GM12878 (cell line): ENCODE measurements at regions not wholly inside any gene's neighbourhood (a gene's known extent, or its start where the extent isn't known, plus 50 kb on each side); places are given as distances from the start of the nearest gene placed in this dataset.

Experiments used
- ATAC-seq: fragments of 200-7000 bp; cut with Tn5 transposase; 3 replicates; pipeline ENCODE4 v1.9.1; 2020; ENCODE audit warnings: mild to moderate bottlenecking, moderate library complexity
- BruUV-seq: library from RNA; stranded (reverse); fragments of 400-500 nt; replicated peaks from 2 replicates; lab custom pipeline; 2021; lab: Mats Ljungman, UMichigan
- CTCF ChIA-PET: fragments of 300-600 bp; sonication (Branson Sonifier 250); formaldehyde crosslinking; extraction: SDS; loops from one replicate; lab custom pipeline; 2021; ENCODE audit warnings: inconsistent platforms; lab: Yijun Ruan, JAX
- POLR2A ChIA-PET: fragments of 350-600 bp; formaldehyde crosslinking; extraction: SDS; loops from one replicate; lab custom pipeline; 2021; ENCODE audit warnings: inconsistent platforms; lab: Charles Lee
- RAD21 ChIA-PET: fragments of 300-600 bp; sonication (Branson Sonifier 250); formaldehyde crosslinking; loops from one replicate; lab custom pipeline; 2023; ENCODE audit warnings: antibody characterized with exemption; ENCODE audit not compliant: unreplicated experiment; lab: Charles Lee
- SMC1A ChIA-PET: fragments of 300-600 bp; sonication (Branson Sonifier 250); formaldehyde crosslinking; loops from one replicate; lab custom pipeline; 2023; ENCODE audit not compliant: unreplicated experiment, uncharacterized antibody; lab: Charles Lee
- DNase-seq: peaks from one replicate; pipeline ENCODE4 v3.0.0-alpha.2; 2011; ENCODE audit warnings: low read depth, low spot score
- FAIRE-seq: peaks from 3 replicates; lab custom pipeline; 2011; peaks lifted over from hg19 to GRCh38; lab: Jason Lieb, UNC
- H2AFZ ChIP-seq: 2 replicates; pipeline ENCODE4 v1.6.0; 2011; ENCODE audit warnings: low read depth, low read length, control low read depth; ENCODE audit not compliant: control insufficient read depth
- H3K27ac ChIP-seq: 2 replicates; pipeline ENCODE4 v1.5.1; 2011; ENCODE audit warnings: control low read depth; ENCODE audit not compliant: control insufficient read depth, insufficient read depth
- H3K27me3 ChIP-seq, 2 experiments: replicated peaks in 1 of 2; 2 replicates each; pipeline versions ENCODE4 v1.6.0 to v1.6.1; 2011; ENCODE audit warnings: low read length in 1 of 2; ENCODE audit not compliant: control insufficient read depth in 2 of 2, insufficient read depth in 2 of 2
- H3K36me3 ChIP-seq, 2 experiments: 2 replicates each; pipeline ENCODE4 v1.5.1; 2011; ENCODE audit warnings: low read length in 1 of 2; ENCODE audit not compliant: control insufficient read depth in 2 of 2, insufficient read depth in 2 of 2
- H3K4me1 ChIP-seq: 2 replicates; pipeline ENCODE4 v1.6.1; 2011; ENCODE audit warnings: mild to moderate bottlenecking, low read length, moderate library complexity, mixed read lengths; ENCODE audit not compliant: control insufficient read depth, insufficient read depth
- H3K4me2 ChIP-seq: 2 replicates; pipeline ENCODE4 v1.6.0; 2011; ENCODE audit warnings: control low read depth; ENCODE audit not compliant: control insufficient read depth, insufficient read depth
- H3K4me3 ChIP-seq: fragments of 200-600 bp; sonication (generic); 2 replicates; pipeline ENCODE4 v1.5.1; 2016
- H3K79me2 ChIP-seq: 2 replicates; pipeline ENCODE4 v1.6.0; 2011; ENCODE audit warnings: low read length; ENCODE audit not compliant: control insufficient read depth, insufficient read depth
- H3K9ac ChIP-seq: 2 replicates; pipeline ENCODE4 v1.8.0; 2011; ENCODE audit warnings: low read length, control low read depth, mixed read lengths; ENCODE audit not compliant: control insufficient read depth, insufficient read depth
- H3K9me3 ChIP-seq: replicated peaks from 3 replicates; pipeline ENCODE4 v1.5.1; 2011; ENCODE audit warnings: mild to moderate bottlenecking, low read length; ENCODE audit not compliant: control insufficient read depth, insufficient read depth
- H4K20me1 ChIP-seq: 2 replicates; pipeline ENCODE4 v1.6.0; 2011; ENCODE audit not compliant: control insufficient read depth, insufficient read depth
- BCL11A ChIP-seq: IDR thresholded peaks from 2 replicates; pipeline ENCODE4 v1.6.1; 2011; ENCODE audit warnings: low read depth, low read length
- NFYA ChIP-seq: IDR thresholded peaks from 2 replicates; pipeline ENCODE4 v1.6.1; 2011; ENCODE audit warnings: low read depth, mild to moderate bottlenecking, low read length, improper control_type of control experiment, borderline replicate concordance
- NR2F1 ChIP-seq: fragments of 450-650 bp; conservative IDR thresholded peaks from 2 replicates; pipeline ENCODE4 v1.6.1; 2017; ENCODE audit warnings: mild to moderate bottlenecking
- POLR2A ChIP-seq: IDR thresholded peaks from 2 replicates; pipeline ENCODE4 v1.6.1; 2011; ENCODE audit warnings: low read depth, mild to moderate bottlenecking, low read length
- RAD51 ChIP-seq: fragments of 450-650 bp; IDR thresholded peaks from 2 replicates; pipeline ENCODE4 v1.6.1; 2016; ENCODE audit warnings: moderate library complexity, mild to moderate bottlenecking, inconsistent platforms
- SMAD1 ChIP-seq: fragments of 450-650 bp; IDR thresholded peaks from 2 replicates; pipeline ENCODE4 v1.6.1; 2018; ENCODE audit warnings: mild to moderate bottlenecking, low read depth; ENCODE audit not compliant: partially characterized antibody
- SMARCA5 ChIP-seq: fragments of 450-650 bp; IDR thresholded peaks from 2 replicates; pipeline ENCODE4 v1.6.1; 2017; ENCODE audit warnings: mild to moderate bottlenecking
- SMC3 ChIP-seq: IDR thresholded peaks from 2 replicates; pipeline ENCODE4 v1.6.1; 2011; ENCODE audit warnings: low read length, improper control_type of control experiment, borderline replicate concordance
- TARDBP ChIP-seq: IDR thresholded peaks from 2 replicates; pipeline ENCODE4 v1.6.1; 2016; ENCODE audit warnings: borderline replicate concordance
- TCF12 ChIP-seq: IDR thresholded peaks from 2 replicates; pipeline ENCODE4 v1.6.1; 2011; ENCODE audit warnings: low read depth, mild to moderate bottlenecking, low read length
- ZNF217 ChIP-seq: fragments of 450-650 bp; IDR thresholded peaks from 2 replicates; pipeline ENCODE4 v1.6.1; 2017; ENCODE audit warnings: antibody characterized with exemption, mild to moderate bottlenecking
- ZNF622 ChIP-seq: fragments of 450-650 bp; IDR thresholded peaks from 2 replicates; pipeline ENCODE4 v1.6.1; 2017; ENCODE audit warnings: mild to moderate bottlenecking, inconsistent platforms
- WGBS: methylation state at CpG from one replicate; pipeline ENCODE4 v1.1.6; 2016; ENCODE audit warnings: low lambda C conversion rate; ENCODE audit not compliant: insufficient replicate concordance, insufficient coverage; ENCODE audit errors: missing lambda C conversion rate; 5-methylcytosine and 5-hydroxymethylcytosine counted together
- in situ Hi-C: fragments of 300-500 bp; cut with MboI; formaldehyde crosslinking; loops from 9 replicates; pipeline ENCODE4 v1.14.3; 2018; ENCODE audit warnings: mixed read lengths
- intact Hi-C: fragments of 100-400 bp; cut with micrococcal nuclease; formaldehyde crosslinking; loops from one replicate; pipeline ENCODE4 v1.14.2; 2022; ENCODE audit not compliant: unreplicated experiment
- TF ChIP-seq, protein P1 (sequence below): IDR thresholded peaks from 2 replicates; pipeline ENCODE4 v1.6.1; 2011; ENCODE audit warnings: low read depth, mild to moderate bottlenecking, low read length, moderate library complexity, borderline replicate concordance; ENCODE audit errors: extremely low read depth
- TF ChIP-seq, protein P2 (sequence below): IDR thresholded peaks from 2 replicates; pipeline ENCODE4 v1.6.1; 2011; ENCODE audit warnings: low read depth, low read length, improper control_type of control experiment, borderline replicate concordance

DNA sequence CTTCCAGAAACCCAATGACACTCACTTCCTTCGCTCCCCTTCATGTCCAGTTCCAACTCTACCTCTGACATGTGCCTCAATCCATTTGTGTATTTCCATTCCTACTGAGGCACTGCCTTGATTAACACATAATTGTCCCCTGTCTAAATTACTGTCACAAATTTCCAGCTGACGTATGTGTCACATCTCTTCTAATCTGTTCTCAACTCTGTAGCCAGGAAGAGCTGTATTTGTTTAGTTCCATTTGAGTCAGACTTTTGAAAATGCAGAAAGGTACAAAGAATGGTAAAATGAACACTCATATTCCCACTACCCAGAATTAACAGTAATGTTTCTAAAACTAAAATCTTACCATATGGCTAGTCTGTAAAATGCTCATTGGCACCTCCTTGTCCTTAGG is 299.0 kb upstream of the GADL1 start:
- Histone ChIP-seq H3K4me1 (no peaks in the 10 kb centered on the region), H3K27ac (no peak overlapping the region), H4K20me1 (no peaks in the 10 kb centered on the region), H2AFZ (no peak overlapping the region), H3K9ac (no peak overlapping the region), H3K9me3 (no peaks in the 10 kb centered on the region), H3K79me2 (no peaks in the 10 kb centered on the region), H3K36me3 (no peaks in the 10 kb centered on the region), H3K4me3 (no peak overlapping the region), H3K27me3 (no peaks in the 10 kb centered on the region), H3K4me2 (no peak overlapping the region)
- no TSS peak for BruUV-seq
- ChIA-PET SMC1A (no interaction called here), RAD21 (no interaction called here), POLR2A (no interaction called here), CTCF (no interaction called here)
- no peak for FAIRE-seq
- ATAC-seq, result no peak
- no peak for TF ChIP-seq SMAD1
- TF ChIP-seq NR2F1, result no peak
- no peak for TF ChIP-seq RAD51
- no peak for TF ChIP-seq SMARCA5
- no peak for TF ChIP-seq ZNF217
- TF ChIP-seq ZNF622, result no peak
- no peak for TF ChIP-seq POLR2A
- no peak for TF ChIP-seq BCL11A
- TF ChIP-seq, protein P1, sequence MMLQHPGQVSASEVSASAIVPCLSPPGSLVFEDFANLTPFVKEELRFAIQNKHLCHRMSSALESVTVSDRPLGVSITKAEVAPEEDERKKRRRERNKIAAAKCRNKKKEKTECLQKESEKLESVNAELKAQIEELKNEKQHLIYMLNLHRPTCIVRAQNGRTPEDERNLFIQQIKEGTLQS, result no peak
- TF ChIP-seq, protein P2, sequence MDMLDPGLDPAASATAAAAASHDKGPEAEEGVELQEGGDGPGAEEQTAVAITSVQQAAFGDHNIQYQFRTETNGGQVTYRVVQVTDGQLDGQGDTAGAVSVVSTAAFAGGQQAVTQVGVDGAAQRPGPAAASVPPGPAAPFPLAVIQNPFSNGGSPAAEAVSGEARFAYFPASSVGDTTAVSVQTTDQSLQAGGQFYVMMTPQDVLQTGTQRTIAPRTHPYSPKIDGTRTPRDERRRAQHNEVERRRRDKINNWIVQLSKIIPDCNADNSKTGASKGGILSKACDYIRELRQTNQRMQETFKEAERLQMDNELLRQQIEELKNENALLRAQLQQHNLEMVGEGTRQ, result no peak
- no peak for TF ChIP-seq SMC3
- no peak for TF ChIP-seq TCF12
- TF ChIP-seq TARDBP, result no peak
- no peak for TF ChIP-seq NFYA
- WGBS, result 0% methylated on average over 2 of the region's 2 CpGs
- DNase-seq, result no peak
- intact Hi-C loops (no loop called here), in situ Hi-C loops (no loop called here)
